Thoracic aorta (tissue), 2 donors: ENCODE measurements at regions not wholly inside any gene's neighbourhood (a gene's known extent, or its start where the extent isn't known, plus 50 kb on each side); places are given as distances from the start of the nearest gene placed in this dataset.

Experiments used
- ATAC-seq: fragments of 150-250 bp; one replicate; pipeline ENCODE4 v1.8.0; 2017; ENCODE audit warnings: low read depth; ENCODE audit not compliant: insufficient number of reproducible peaks, low FRiP score
- DNase-seq: peaks from one replicate; pipeline ENCODE4 v3.0.0-alpha.2; 2020; ENCODE audit warnings: low spot score
- H3K27ac ChIP-seq, 2 donors: fragments of 200-600 bp; sonication (generic); 1 replicate in 1 of 2; 2 replicates in 1 of 2; pipeline ENCODE4 v1.5.1; 2016; ENCODE audit warnings: mild to moderate bottlenecking in 2 of 2, moderate library complexity in 2 of 2
- H3K27me3 ChIP-seq: fragments of 200-600 bp; sonication (generic); replicated peaks from 2 replicates; pipeline ENCODE4 v1.6.0; 2016; ENCODE audit warnings: mild to moderate bottlenecking; ENCODE audit not compliant: insufficient read depth
- H3K36me3 ChIP-seq: fragments of 200-600 bp; sonication (generic); one replicate; pipeline ENCODE4 v1.5.1; 2016
- H3K4me1 ChIP-seq, 2 donors: fragments of 200-600 bp; sonication (generic); 1 replicate in 1 of 2; 2 replicates in 1 of 2; pipeline versions ENCODE4 v1.5.1 to v1.6.0; 2016; ENCODE audit warnings: low read depth in 2 of 2, mild to moderate bottlenecking in 1 of 2; ENCODE audit not compliant: control insufficient read depth in 1 of 2
- H3K4me3 ChIP-seq: fragments of 200-600 bp; sonication (generic); 2 replicates; pipeline ENCODE4 v1.5.1; 2016; ENCODE audit warnings: mild to moderate bottlenecking
- H3K9me3 ChIP-seq: fragments of 200-600 bp; sonication (generic); 2 replicates; pipeline ENCODE4 v1.5.1; 2016
- TF ChIP-seq, protein P1 (sequence below): fragments of 200-600 bp; sonication (generic); IDR thresholded peaks from one replicate; pipeline ENCODE4 v1.5.1; 2019; ENCODE audit warnings: antibody characterized with exemption

DNA sequence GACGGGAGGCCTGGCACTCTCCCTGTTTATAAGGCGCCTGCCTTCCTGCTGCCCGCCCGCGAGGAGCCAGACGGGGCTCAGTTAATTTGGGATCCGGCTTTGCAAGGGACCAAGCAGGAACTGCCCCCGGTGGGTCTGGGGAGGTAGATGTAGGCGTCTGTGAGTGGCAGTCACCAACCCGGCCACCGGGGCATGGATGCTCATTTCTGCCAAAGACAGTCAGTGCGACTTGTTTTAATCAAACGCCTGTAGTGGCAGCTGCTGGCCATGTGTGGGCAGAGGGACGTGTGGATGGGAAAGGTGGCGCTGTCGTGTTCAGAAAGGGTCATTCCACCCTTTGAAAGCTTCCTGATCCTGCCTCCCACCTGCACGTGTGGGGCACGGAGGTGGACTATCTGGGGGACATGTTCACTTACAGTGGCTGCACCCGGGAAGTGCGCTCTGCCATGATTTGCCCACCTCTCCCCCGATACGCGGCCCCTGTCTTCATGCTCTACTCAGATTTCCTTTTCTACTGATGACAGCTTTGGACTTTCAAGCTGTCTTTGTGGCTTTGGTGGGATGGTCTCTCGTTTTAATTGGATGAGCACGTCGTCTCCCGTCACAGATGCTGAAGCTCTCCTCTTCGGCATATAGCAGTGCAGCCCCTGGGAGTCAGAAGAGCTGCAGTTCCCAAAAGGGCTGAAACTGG is 60.3 kb upstream of the CIBAR2 start:
- no peak for ATAC-seq

DNA sequence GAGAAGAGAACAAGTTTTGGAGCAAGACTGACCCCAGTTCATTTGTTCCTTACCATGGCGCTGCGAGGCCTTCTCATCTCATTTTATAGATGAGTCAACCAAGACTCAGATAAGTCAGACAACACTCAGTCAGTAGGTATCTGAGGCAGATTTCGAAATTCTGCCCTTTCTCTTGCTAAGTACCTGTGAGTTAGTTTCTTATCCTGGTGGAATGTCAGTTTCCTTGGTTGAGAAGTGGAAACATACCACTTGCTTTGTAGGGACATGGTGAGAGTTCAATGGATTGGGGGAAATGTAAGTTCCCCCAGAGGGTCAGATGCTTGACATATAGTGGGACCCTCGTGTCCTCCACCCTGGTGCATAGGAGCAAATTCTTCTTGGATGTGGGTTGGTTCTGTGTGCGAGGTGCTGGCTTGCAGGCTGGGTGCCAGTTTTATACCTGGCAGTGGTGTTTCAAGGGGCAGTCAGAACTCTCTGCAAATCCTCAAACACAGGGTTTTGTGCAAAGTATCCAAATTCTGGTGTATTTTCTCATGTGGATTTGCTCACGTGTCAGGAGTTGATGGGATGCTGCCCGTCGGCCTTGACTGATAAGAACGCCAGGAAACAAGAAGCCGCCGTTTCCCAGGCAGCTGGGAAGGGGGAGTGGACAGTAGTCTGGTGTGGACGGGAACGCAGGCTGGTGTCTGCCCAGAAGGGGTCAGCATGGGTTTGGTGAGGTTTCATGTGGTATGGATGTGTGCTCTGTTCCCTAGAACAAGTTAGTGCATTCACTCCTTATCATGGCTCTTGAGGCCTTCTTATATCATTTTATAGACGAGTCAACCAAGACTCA is 61.1 kb upstream of the CIBAR2 start:
- H3K27ac ChIP-seq: peak overlapping the region in 1 of 2 donors; percentile 48
- peaks cover 6 to 64% of the 10 kb centered on the region in 2 donors for H3K4me1 ChIP-seq
- H3K27me3 ChIP-seq: no peaks in the 10 kb centered on the region
- peak overlapping the region; percentile 14 for H3K4me3 ChIP-seq
- TF ChIP-seq, protein P1, sequence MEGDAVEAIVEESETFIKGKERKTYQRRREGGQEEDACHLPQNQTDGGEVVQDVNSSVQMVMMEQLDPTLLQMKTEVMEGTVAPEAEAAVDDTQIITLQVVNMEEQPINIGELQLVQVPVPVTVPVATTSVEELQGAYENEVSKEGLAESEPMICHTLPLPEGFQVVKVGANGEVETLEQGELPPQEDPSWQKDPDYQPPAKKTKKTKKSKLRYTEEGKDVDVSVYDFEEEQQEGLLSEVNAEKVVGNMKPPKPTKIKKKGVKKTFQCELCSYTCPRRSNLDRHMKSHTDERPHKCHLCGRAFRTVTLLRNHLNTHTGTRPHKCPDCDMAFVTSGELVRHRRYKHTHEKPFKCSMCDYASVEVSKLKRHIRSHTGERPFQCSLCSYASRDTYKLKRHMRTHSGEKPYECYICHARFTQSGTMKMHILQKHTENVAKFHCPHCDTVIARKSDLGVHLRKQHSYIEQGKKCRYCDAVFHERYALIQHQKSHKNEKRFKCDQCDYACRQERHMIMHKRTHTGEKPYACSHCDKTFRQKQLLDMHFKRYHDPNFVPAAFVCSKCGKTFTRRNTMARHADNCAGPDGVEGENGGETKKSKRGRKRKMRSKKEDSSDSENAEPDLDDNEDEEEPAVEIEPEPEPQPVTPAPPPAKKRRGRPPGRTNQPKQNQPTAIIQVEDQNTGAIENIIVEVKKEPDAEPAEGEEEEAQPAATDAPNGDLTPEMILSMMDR: no peak
- no peaks in the 10 kb centered on the region for H3K9me3 ChIP-seq
- DNase-seq: no peak
- no peak for ATAC-seq
- H3K36me3 ChIP-seq: no peaks in the 10 kb centered on the region

More for the DNA sequence above, 60.3 kb upstream of the CIBAR2 start:
- Histone ChIP-seq H3K4me3 (peak overlapping the region; percentile 14), H3K27ac (no peak overlapping the region), H3K4me1 (peaks cover 6 to 71% of the 10 kb centered on the region in 2 donors), H3K36me3 (no peaks in the 10 kb centered on the region), H3K9me3 (no peaks in the 10 kb centered on the region), H3K27me3 (no peaks in the 10 kb centered on the region)
- TF ChIP-seq, protein P1: no peak
- no peak for DNase-seq

DNA sequence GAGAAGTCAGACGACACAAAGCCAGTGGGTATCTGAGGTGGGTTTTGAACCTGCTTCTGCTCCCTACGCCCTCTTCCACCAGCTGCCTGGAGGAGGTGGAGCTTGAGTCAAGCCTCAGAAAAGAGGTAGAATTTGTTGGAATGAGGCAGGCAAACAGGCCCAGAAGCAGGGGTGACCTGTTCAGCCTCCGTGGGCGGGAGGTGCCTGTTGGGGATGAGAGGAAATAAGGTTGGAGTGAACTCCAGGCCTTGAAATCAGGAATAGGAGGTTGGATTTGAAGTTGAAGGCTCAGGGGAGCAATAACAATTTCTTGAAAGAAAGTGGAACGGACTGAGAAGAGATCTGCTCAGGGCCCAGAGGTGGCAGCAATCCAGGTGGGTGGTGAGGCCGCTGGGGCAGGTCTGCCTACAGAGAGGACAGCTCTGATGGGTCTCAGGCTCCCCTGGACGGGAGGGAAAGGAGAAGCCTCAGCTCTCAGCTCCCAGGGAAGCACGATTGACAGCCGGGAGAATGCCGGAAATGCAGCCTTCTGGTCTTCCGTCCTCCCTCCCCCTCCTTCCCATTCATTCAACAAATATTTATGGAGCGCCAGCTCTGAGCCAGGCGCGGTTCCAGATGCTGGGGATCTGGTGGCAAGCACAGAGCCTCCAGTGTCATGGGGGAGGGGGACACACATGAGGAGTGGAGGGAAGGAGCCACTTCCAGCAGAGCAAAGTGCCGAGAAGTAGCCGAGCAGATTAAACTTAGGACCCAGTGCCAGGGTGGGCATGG is 61.9 kb upstream of the CIBAR2 start:
- Histone ChIP-seq H3K4me3 (no peak overlapping the region), H3K4me1 (peaks cover 6 to 60% of the 10 kb centered on the region in 2 donors), H3K9me3 (no peaks in the 10 kb centered on the region), H3K27me3 (no peaks in the 10 kb centered on the region), H3K36me3 (no peaks in the 10 kb centered on the region), H3K27ac (peak overlapping the region; percentile 16 to 48)
- ATAC-seq: no peak
- no peak for DNase-seq
- TF ChIP-seq, protein P1: no peak

DNA sequence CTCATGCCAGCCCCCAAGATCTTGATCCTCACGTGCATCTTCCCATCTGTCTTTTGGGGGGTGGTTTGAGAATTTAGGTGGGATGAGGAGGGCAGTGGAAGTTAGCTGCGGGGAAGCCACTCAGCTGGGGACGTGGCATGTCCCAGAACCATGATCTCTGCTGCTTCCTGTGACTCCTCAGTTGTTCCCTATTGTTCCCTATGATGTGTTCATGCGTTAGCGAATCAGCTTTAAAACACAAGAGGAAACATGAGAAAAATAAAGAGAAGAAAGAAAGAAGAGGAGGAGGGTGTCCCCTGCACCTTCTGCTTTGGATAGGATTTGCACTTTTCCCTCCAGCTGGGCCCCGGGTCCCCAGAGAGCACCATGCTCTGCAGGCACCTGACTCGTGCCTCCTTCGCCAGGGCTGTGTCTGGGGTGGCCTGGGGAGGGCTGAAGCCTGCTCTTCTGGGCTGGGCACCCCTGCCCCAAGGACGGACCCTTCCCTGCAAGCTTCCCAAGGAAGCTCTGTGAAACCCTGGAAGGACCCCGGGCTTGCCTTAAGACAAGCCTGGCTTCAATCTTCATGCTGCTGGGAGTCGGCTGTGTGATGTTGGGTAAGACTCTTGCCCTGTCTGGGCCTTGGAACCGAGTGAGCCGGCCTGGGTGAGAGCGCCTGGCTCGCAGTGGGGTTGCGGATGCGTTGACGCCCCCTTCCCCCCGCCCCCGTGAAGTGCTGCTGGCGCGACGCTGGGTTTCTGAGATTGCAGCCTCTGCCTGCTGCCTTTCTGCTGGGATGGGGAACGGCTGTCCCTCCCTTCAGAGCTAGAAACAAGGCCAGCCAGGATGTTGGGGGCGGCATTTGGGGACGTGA is 62.8 kb upstream of the CIBAR2 start:
- Histone ChIP-seq H3K27me3 (no peaks in the 10 kb centered on the region), H3K9me3 (no peaks in the 10 kb centered on the region), H3K4me1 (peaks cover 4 to 54% of the 10 kb centered on the region in 2 donors), H3K27ac (no peak overlapping the region), H3K36me3 (no peaks in the 10 kb centered on the region), H3K4me3 (no peak overlapping the region)
- ATAC-seq (no peak), DNase-seq (no peak)
- TF ChIP-seq, protein P1: no peak
